Suprapubic skin (tissue), 3 donors: ENCODE measurements at regions not wholly inside any gene's neighbourhood (a gene's known extent, or its start where the extent isn't known, plus 50 kb on each side); places are given as distances from the start of the nearest gene placed in this dataset.
"Not testable (repeated sequence)": the region's sequence is repeated elsewhere in the genome, so short reads cannot be mapped to it uniquely, and the experiment has no call there.

Source experiments
- POLR2A ChIP-seq, 2 donors: fragments of 450-650 bp; IDR thresholded peaks; one replicate each; pipeline ENCODE4 v1.6.1; 2017; ENCODE audit warnings: antibody characterized with exemption in 2 of 2, mild to moderate bottlenecking in 2 of 2, moderate library complexity in 2 of 2
- TF ChIP-seq, protein P1 (sequence below), 2 donors: fragments of 200-600 bp in 1 of 2; fragments of 450-650 bp in 1 of 2; sonication (generic) in 1 of 2; IDR thresholded peaks; one replicate each; pipeline ENCODE4 v1.5.1; 2016 to 2019; ENCODE audit warnings: antibody characterized with exemption in 2 of 2, mild to moderate bottlenecking in 1 of 2, moderate library complexity in 1 of 2

- TF ChIP-seq, protein P1, sequence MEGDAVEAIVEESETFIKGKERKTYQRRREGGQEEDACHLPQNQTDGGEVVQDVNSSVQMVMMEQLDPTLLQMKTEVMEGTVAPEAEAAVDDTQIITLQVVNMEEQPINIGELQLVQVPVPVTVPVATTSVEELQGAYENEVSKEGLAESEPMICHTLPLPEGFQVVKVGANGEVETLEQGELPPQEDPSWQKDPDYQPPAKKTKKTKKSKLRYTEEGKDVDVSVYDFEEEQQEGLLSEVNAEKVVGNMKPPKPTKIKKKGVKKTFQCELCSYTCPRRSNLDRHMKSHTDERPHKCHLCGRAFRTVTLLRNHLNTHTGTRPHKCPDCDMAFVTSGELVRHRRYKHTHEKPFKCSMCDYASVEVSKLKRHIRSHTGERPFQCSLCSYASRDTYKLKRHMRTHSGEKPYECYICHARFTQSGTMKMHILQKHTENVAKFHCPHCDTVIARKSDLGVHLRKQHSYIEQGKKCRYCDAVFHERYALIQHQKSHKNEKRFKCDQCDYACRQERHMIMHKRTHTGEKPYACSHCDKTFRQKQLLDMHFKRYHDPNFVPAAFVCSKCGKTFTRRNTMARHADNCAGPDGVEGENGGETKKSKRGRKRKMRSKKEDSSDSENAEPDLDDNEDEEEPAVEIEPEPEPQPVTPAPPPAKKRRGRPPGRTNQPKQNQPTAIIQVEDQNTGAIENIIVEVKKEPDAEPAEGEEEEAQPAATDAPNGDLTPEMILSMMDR (IDR thresholded peaks at IDR 0.05): not testable (repeated sequence)
- not testable (repeated sequence) for TF ChIP-seq POLR2A (IDR thresholded peaks at IDR 0.05)
These were observed 142.9 kb upstream of the PLGLB2 start for GRCh38 chr2:87604980-87605379.
